ENCODE measurements at regions not wholly inside any gene's neighbourhood (a gene's known extent, or its start where the extent isn't known, plus 50 kb on each side); places are given as distances from the start of the nearest gene placed in this dataset.

DNA sequence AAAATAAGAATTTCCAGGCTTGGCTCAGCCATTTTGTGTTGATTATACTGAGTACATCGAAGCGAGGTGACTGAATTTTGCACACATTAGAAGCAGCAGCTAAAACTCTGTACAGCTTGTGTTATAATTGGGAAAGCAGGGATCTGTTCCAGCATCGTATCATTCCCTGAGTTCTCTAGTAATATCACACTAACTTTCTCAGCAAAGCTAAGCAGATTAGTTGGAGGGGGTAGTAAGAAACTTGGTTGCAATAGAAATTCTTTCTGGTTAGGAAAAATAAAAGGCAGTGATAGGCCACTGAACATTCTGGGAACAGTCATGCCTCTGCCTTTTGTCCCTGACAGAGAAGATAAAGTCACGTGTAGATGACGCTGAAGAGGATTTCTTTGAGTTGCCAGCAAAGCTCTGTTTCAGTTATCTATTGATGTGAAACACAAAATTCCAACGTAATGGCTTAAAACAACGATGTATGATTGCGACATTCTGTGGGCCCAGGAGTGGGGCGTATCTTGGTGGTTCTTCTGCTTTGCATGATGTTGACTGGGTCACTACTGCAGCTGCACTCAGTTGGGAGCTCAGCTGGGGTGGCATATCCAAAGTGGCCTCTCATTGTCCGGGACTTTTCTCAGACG lies 202.1 kb upstream of the MEX3C start:
- Histone ChIP-seq H3K4me3 (replicated peaks in 1 of 4; ENCODE audit: control extremely low read depth in 1 of 4, insufficient read depth in 1 of 4, low read depth in 3 of 4, low read length in 4 of 4) (no peak overlapping the region), H2AFZ (ENCODE audit: low read length) (no peak overlapping the region), H3K4me1 (ENCODE audit: control insufficient read depth, extremely low read depth, insufficient read depth, low read length) (no peaks in the 10 kb centered on the region), H3K9me3 (ENCODE audit: control insufficient read depth, insufficient read depth, low read depth, low read length) (no peaks in the 10 kb centered on the region), H3K9ac (ENCODE audit: insufficient read depth, low read length) (no peak overlapping the region), H3K36me3 (ENCODE audit: control insufficient read depth, insufficient read depth, low read length) (no peaks in the 10 kb centered on the region), H3K27ac (ENCODE audit: insufficient read depth, low read length) (no peak overlapping the region), H4K20me1 (ENCODE audit: control insufficient read depth, extremely low read depth, insufficient read depth, low read length) (no peaks in the 10 kb centered on the region), H3K79me2 (ENCODE audit: control insufficient read depth, insufficient read depth, low read length) (no peaks in the 10 kb centered on the region), H3K4me2 (ENCODE audit: extremely low read depth, insufficient read depth, low read length) (no peak overlapping the region), H3K27me3 (ENCODE audit: control insufficient read depth, insufficient read depth, low read length) (no peaks in the 10 kb centered on the region)
- TF ChIP-seq EZH2 (IDR thresholded peaks at IDR 0.05; ENCODE audit: low read length, missing control alignments) = no peak
- TF ChIP-seq, protein P1, sequence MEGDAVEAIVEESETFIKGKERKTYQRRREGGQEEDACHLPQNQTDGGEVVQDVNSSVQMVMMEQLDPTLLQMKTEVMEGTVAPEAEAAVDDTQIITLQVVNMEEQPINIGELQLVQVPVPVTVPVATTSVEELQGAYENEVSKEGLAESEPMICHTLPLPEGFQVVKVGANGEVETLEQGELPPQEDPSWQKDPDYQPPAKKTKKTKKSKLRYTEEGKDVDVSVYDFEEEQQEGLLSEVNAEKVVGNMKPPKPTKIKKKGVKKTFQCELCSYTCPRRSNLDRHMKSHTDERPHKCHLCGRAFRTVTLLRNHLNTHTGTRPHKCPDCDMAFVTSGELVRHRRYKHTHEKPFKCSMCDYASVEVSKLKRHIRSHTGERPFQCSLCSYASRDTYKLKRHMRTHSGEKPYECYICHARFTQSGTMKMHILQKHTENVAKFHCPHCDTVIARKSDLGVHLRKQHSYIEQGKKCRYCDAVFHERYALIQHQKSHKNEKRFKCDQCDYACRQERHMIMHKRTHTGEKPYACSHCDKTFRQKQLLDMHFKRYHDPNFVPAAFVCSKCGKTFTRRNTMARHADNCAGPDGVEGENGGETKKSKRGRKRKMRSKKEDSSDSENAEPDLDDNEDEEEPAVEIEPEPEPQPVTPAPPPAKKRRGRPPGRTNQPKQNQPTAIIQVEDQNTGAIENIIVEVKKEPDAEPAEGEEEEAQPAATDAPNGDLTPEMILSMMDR (conservative IDR thresholded peaks at IDR 0.05 in 1 of 2, IDR thresholded peaks at IDR 0.05 in 1 of 2; ENCODE audit: low read depth in 1 of 2, low read length in 2 of 2) = no peak
- no peak for DNase-seq (ENCODE audit: low read depth in 2 of 2)

DNA sequence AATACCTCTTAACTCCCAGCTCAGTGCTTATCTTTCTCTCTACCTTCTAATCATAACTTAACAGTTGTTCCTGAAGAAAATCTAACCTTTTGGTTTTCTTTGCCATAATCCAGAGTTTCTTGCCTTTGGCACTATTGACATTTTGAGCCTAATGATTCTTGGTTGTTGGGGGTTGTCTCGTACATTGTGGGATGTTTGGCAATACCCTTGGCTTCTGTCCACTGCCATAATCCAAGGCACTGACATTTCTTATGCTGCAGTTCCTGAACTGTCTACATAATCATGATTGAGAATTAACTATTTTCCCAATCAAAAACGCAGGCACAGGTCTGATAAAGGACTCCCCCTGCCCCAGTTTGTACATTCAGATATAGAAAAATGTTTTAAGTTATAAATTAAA lies 203.2 kb upstream of the MEX3C start:
- Histone ChIP-seq H3K4me3 (replicated peaks in 1 of 4; ENCODE audit: control extremely low read depth in 1 of 4, insufficient read depth in 1 of 4, low read depth in 3 of 4, low read length in 4 of 4) (no peak overlapping the region), H3K9me3 (ENCODE audit: control insufficient read depth, insufficient read depth, low read depth, low read length) (no peaks in the 10 kb centered on the region), H3K9ac (ENCODE audit: insufficient read depth, low read length) (no peak overlapping the region), H2AFZ (ENCODE audit: low read length) (no peak overlapping the region), H3K79me2 (ENCODE audit: control insufficient read depth, insufficient read depth, low read length) (no peaks in the 10 kb centered on the region), H3K4me1 (ENCODE audit: control insufficient read depth, extremely low read depth, insufficient read depth, low read length) (no peaks in the 10 kb centered on the region), H3K4me2 (ENCODE audit: extremely low read depth, insufficient read depth, low read length) (no peak overlapping the region), H4K20me1 (ENCODE audit: control insufficient read depth, extremely low read depth, insufficient read depth, low read length) (no peaks in the 10 kb centered on the region), H3K36me3 (ENCODE audit: control insufficient read depth, insufficient read depth, low read length) (no peaks in the 10 kb centered on the region), H3K27ac (ENCODE audit: insufficient read depth, low read length) (no peak overlapping the region), H3K27me3 (ENCODE audit: control insufficient read depth, insufficient read depth, low read length) (no peaks in the 10 kb centered on the region)
- DNase-seq (ENCODE audit: low read depth in 2 of 2) = no peak
- no peak for TF ChIP-seq EZH2 (IDR thresholded peaks at IDR 0.05; ENCODE audit: low read length, missing control alignments)
- TF ChIP-seq, protein P1 (conservative IDR thresholded peaks at IDR 0.05 in 1 of 2, IDR thresholded peaks at IDR 0.05 in 1 of 2; ENCODE audit: low read depth in 1 of 2, low read length in 2 of 2) = no peak

DNA sequence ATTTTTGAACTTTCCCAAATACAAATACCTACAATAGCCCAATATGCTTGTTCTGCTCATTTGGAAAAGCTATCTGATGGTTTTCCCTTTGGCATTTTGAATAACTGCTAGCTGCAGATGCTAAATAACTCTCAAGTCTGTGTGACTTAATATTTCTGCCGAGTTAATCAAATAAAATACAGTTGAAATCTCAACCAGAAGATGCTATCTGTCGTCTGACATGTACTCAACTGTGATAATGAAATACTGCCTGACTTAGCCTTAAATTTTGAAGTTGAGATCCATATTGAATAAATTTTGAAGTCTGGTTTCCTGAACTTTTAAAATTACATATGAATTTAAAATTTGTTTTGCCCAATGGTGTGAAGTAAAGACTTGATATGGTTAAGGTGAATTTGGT lies 204.4 kb upstream of the MEX3C start:
- no peak overlapping the region for H3K9ac ChIP-seq (ENCODE audit: insufficient read depth, low read length)
- DNase-seq (ENCODE audit: low read depth in 2 of 2) = no peak
- H3K36me3 ChIP-seq (ENCODE audit: control insufficient read depth, insufficient read depth, low read length) = no peaks in the 10 kb centered on the region
- no peaks in the 10 kb centered on the region for H3K27me3 ChIP-seq (ENCODE audit: control insufficient read depth, insufficient read depth, low read length)
- H3K27ac ChIP-seq (ENCODE audit: insufficient read depth, low read length) = no peak overlapping the region
- H4K20me1 ChIP-seq (ENCODE audit: control insufficient read depth, extremely low read depth, insufficient read depth, low read length) = no peaks in the 10 kb centered on the region
- TF ChIP-seq EZH2 (IDR thresholded peaks at IDR 0.05; ENCODE audit: low read length, missing control alignments) = no peak
- TF ChIP-seq, protein P1 (conservative IDR thresholded peaks at IDR 0.05 in 1 of 2, IDR thresholded peaks at IDR 0.05 in 1 of 2; ENCODE audit: low read depth in 1 of 2, low read length in 2 of 2) = no peak
- H3K79me2 ChIP-seq (ENCODE audit: control insufficient read depth, insufficient read depth, low read length) = no peaks in the 10 kb centered on the region
- H3K4me1 ChIP-seq (ENCODE audit: control insufficient read depth, extremely low read depth, insufficient read depth, low read length) = no peaks in the 10 kb centered on the region
- no peak overlapping the region for H2AFZ ChIP-seq (ENCODE audit: low read length)
- H3K4me3 ChIP-seq (replicated peaks in 1 of 4; ENCODE audit: control extremely low read depth in 1 of 4, insufficient read depth in 1 of 4, low read depth in 3 of 4, low read length in 4 of 4) = no peak overlapping the region
- H3K4me2 ChIP-seq (ENCODE audit: extremely low read depth, insufficient read depth, low read length) = no peak overlapping the region
- no peaks in the 10 kb centered on the region for H3K9me3 ChIP-seq (ENCODE audit: control insufficient read depth, insufficient read depth, low read depth, low read length)

All from fibroblast of lung (primary cell).